ENCODE measurements at regions not wholly inside any gene's neighbourhood (a gene's known extent, or its start where the extent isn't known, plus 50 kb on each side); places are given as distances from the start of the nearest gene placed in this dataset.

GRCh38 chr12:131397493-131398181, 313.3 kb upstream of the SFSWAP start:
- TF ChIP-seq, protein P1, sequence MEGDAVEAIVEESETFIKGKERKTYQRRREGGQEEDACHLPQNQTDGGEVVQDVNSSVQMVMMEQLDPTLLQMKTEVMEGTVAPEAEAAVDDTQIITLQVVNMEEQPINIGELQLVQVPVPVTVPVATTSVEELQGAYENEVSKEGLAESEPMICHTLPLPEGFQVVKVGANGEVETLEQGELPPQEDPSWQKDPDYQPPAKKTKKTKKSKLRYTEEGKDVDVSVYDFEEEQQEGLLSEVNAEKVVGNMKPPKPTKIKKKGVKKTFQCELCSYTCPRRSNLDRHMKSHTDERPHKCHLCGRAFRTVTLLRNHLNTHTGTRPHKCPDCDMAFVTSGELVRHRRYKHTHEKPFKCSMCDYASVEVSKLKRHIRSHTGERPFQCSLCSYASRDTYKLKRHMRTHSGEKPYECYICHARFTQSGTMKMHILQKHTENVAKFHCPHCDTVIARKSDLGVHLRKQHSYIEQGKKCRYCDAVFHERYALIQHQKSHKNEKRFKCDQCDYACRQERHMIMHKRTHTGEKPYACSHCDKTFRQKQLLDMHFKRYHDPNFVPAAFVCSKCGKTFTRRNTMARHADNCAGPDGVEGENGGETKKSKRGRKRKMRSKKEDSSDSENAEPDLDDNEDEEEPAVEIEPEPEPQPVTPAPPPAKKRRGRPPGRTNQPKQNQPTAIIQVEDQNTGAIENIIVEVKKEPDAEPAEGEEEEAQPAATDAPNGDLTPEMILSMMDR (IDR thresholded peaks at IDR 0.05) = no peak
- no peak for TF ChIP-seq POLR2A (IDR thresholded peaks at IDR 0.05)
